OCI-LY7 (cell line): ENCODE measurements at regions not wholly inside any gene's neighbourhood (a gene's known extent, or its start where the extent isn't known, plus 50 kb on each side); places are given as distances from the start of the nearest gene placed in this dataset.

Experiments used
- BruUV-seq: library from RNA; stranded (reverse); fragments of 400-500 nt; replicated peaks from 2 replicates; lab custom pipeline; 2021; lab: Mats Ljungman, UMichigan
- CTCF ChIA-PET: fragments of 300-600 bp; sonication (Branson Sonifier 250); formaldehyde crosslinking; loops from one replicate; lab custom pipeline; 2022; ENCODE audit warnings: antibody characterized with exemption; ENCODE audit not compliant: unreplicated experiment; lab: Charles Lee
- POLR2A ChIA-PET: fragments of 300-600 bp; sonication (Branson Sonifier 250); formaldehyde crosslinking; loops from one replicate; lab custom pipeline; 2022; ENCODE audit warnings: antibody characterized with exemption; lab: Charles Lee
- DNase-seq: peaks from one replicate; pipeline ENCODE4 v3.0.0-alpha.2; 2015; ENCODE audit warnings: low spot score
- H2AFZ ChIP-seq: fragments of 200-600 bp; sonication (generic), shearing (Covaris generic); 2 replicates; pipeline ENCODE4 v1.6.1; 2014; ENCODE audit warnings: mild to moderate bottlenecking, antibody characterized with exemption, low read length, moderate library complexity
- H3K27ac ChIP-seq: fragments of 200-600 bp; sonication (generic); 2 replicates; pipeline ENCODE4 v1.5.1; 2014; ENCODE audit warnings: mixed run types, low read depth, mild to moderate bottlenecking, moderate library complexity, low read length, inconsistent platforms; ENCODE audit not compliant: poor library complexity, severe bottlenecking
- H3K36me3 ChIP-seq: fragments of 200-600 bp; sonication (generic); 2 replicates; pipeline ENCODE4 v1.6.1; 2014; ENCODE audit warnings: mild to moderate bottlenecking, antibody characterized with exemption, low read length, moderate library complexity, mixed read lengths; ENCODE audit not compliant: insufficient read depth
- H3K4me1 ChIP-seq: fragments of 200-600 bp; sonication (generic); 2 replicates; pipeline ENCODE4 v1.5.1; 2014; ENCODE audit warnings: mild to moderate bottlenecking, low read length; ENCODE audit not compliant: insufficient read depth, poor library complexity, severe bottlenecking
- H3K4me2 ChIP-seq: fragments of 200-600 bp; sonication (generic); 2 replicates; pipeline ENCODE4 v1.6.1; 2014; ENCODE audit warnings: mild to moderate bottlenecking, low read length
- H3K4me3 ChIP-seq: fragments of 200-600 bp; sonication (generic); 2 replicates; pipeline ENCODE4 v1.5.1; 2014; ENCODE audit warnings: mild to moderate bottlenecking, low read depth, low read length; ENCODE audit not compliant: poor library complexity, severe bottlenecking
- H3K79me2 ChIP-seq: fragments of 200-600 bp; sonication (generic); 2 replicates; pipeline ENCODE4 v1.6.1; 2016; ENCODE audit warnings: low read depth, mild to moderate bottlenecking, low read length, moderate library complexity, mixed read lengths; ENCODE audit not compliant: insufficient read depth
- H3K9me2 ChIP-seq: fragments of 200-600 bp; sonication (generic); 2 replicates; pipeline ENCODE4 v1.6.1; 2016; ENCODE audit warnings: mild to moderate bottlenecking, low read length, mixed read lengths; ENCODE audit not compliant: insufficient read depth
- H3K9me3 ChIP-seq: fragments of 200-600 bp; sonication (generic); 2 replicates; pipeline ENCODE4 v1.6.1; 2014; ENCODE audit warnings: mild to moderate bottlenecking, mixed run types, low read length, mixed read lengths
- H4K20me1 ChIP-seq: fragments of 200-600 bp; sonication (generic); 2 replicates; pipeline ENCODE4 v1.6.1; 2014; ENCODE audit warnings: mild to moderate bottlenecking, antibody characterized with exemption, low read length, moderate library complexity, mixed read lengths; ENCODE audit not compliant: insufficient read depth
- CTCF ChIP-seq: fragments of 200-600 bp; sonication (generic); conservative IDR thresholded peaks from 2 replicates; pipeline ENCODE4 v1.5.1; 2014; ENCODE audit warnings: mild to moderate bottlenecking, antibody characterized with exemption, low read length, moderate library complexity, mixed read lengths
- EZH2phosphoT487 ChIP-seq: fragments of 200-600 bp; sonication (generic); IDR thresholded peaks from 2 replicates; pipeline ENCODE4 v1.6.1; 2018; ENCODE audit warnings: low read depth, borderline replicate concordance, mild to moderate bottlenecking, mixed run types, antibody characterized with exemption, low read length, moderate library complexity, mixed read lengths
- intact Hi-C: fragments of 100-400 bp; cut with micrococcal nuclease; formaldehyde crosslinking; loops from one replicate; pipeline ENCODE4 v1.10.0; 2022; ENCODE audit not compliant: unreplicated experiment

- Histone ChIP-seq H3K79me2 (no peaks in the 10 kb centered on the region), H4K20me1 (no peaks in the 10 kb centered on the region), H3K9me2 (no peaks in the 10 kb centered on the region), H3K4me1 (no peaks in the 10 kb centered on the region), H3K9me3 (no peaks in the 10 kb centered on the region), H2AFZ (no peak overlapping the region), H3K27ac (no peak overlapping the region), H3K4me2 (no peak overlapping the region), H3K4me3 (no peak overlapping the region), H3K36me3 (no peaks in the 10 kb centered on the region)
- intact Hi-C loops, result no loop called here
- BruUV-seq, result no TSS peak
- ChIA-PET POLR2A (no interaction called here), CTCF (no interaction called here)
- TF ChIP-seq EZH2phosphoT487, result no peak
- no peak for TF ChIP-seq CTCF
- DNase-seq, result no peak
Observed at GRCh38 chr5:152592416-152592815, 187.3 kb upstream of the NMUR2 start.

DNA sequence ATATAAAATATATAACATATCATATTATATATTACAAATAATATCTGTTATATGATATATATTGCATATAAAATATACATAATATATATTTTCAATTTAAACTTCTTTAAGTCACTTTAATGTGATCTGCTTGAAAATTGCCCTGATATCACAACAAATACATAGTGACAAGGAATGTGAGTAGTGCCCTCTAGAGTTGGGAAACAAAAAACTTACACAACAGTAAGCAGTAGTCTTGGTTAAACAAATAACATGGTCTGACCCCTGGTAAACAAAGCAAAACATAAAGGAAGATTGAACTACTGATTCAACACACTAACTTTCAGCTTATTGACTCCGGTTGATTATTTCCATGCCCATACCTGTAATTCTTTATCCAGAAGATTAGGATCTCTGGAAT is 188.3 kb upstream of the NMUR2 start:
- DNase-seq, result peak; percentile 1
- Histone ChIP-seq H3K4me3 (no peak overlapping the region), H3K79me2 (no peaks in the 10 kb centered on the region), H3K27ac (no peak overlapping the region), H4K20me1 (no peaks in the 10 kb centered on the region), H3K9me2 (no peaks in the 10 kb centered on the region), H3K4me1 (no peaks in the 10 kb centered on the region), H3K4me2 (no peak overlapping the region), H3K36me3 (no peaks in the 10 kb centered on the region), H2AFZ (no peak overlapping the region), H3K9me3 (no peaks in the 10 kb centered on the region)
- ChIA-PET CTCF (no interaction called here), POLR2A (no interaction called here)
- intact Hi-C loops, result no loop called here
- BruUV-seq, result no TSS peak
- TF ChIP-seq EZH2phosphoT487 (no peak), CTCF (peak; percentile 66)

DNA sequence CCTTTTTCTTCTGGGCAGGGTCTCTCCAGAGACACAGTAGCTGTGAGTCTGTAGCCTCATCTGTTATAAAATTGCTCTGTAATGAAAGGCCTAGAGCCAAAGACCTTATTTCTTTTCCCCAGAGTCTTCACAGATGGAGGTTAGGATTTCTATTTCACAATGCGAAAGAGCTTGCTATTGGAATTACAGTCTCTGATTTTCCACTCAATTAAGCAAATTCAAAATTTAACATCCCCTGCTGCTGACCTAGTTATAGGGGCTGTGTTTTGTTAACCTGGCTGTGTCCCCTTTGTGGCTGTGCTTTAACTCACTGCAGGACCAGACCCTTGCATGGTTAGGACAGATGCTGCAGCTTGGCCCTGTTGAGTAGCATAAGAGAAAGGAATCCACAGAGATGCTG is 190.3 kb upstream of the NMUR2 start:
- no peak for TF ChIP-seq CTCF
- TF ChIP-seq EZH2phosphoT487, result no peak
- Histone ChIP-seq H3K36me3 (no peaks in the 10 kb centered on the region), H3K27ac (no peak overlapping the region), H3K4me1 (no peaks in the 10 kb centered on the region), H3K4me2 (no peak overlapping the region), H3K9me3 (no peaks in the 10 kb centered on the region), H3K4me3 (no peak overlapping the region), H4K20me1 (no peaks in the 10 kb centered on the region), H2AFZ (no peak overlapping the region), H3K79me2 (no peaks in the 10 kb centered on the region), H3K9me2 (no peaks in the 10 kb centered on the region)
- DNase-seq, result no peak
- no TSS peak for BruUV-seq
- POLR2A ChIA-PET, result interaction anchor here (0.7 kb wide), 1 partner anchor 23 kb away, joined by 3 read pairs; no protein-coding TSS in a partner anchor
- CTCF ChIA-PET, result no interaction called here
- intact Hi-C loops, result no loop called here
